WTC11 (cell line): ENCODE measurements at regions not wholly inside any gene's neighbourhood (a gene's known extent, or its start where the extent isn't known, plus 50 kb on each side); places are given as distances from the start of the nearest gene placed in this dataset.

ENCODE experiments used
- ATAC-seq: fragments of 200-7000 bp; cut with Tn5 transposase; 2 replicates; pipeline ENCODE4 v1.10.0; 2021; ENCODE audit warnings: mild to moderate bottlenecking, moderate library complexity
- CTCF ChIA-PET: fragments of 300-600 bp; sonication (Branson Sonifier 250); formaldehyde crosslinking; loops from one replicate; lab custom pipeline; 2021; ENCODE audit warnings: antibody characterized with exemption; lab: Charles Lee
- POLR2A ChIA-PET: fragments of 350-600 bp; sonication (Branson Sonifier 250); formaldehyde crosslinking; loops from one replicate; lab custom pipeline; 2021; ENCODE audit warnings: antibody characterized with exemption; lab: Charles Lee
- DNase-seq: peaks from one replicate; pipeline ENCODE4 v3.0.0; 2021; ENCODE audit warnings: low spot score
- H3K27ac Mint-ChIP-seq: 2 replicates; pipeline ENCODE4 v1.8.0; 2021; ENCODE audit warnings: mixed read lengths
- H3K27me3 Mint-ChIP-seq: 2 replicates; pipeline ENCODE4 v1.8.0; 2021; ENCODE audit warnings: low read depth, mild to moderate bottlenecking, moderate library complexity, mixed read lengths
- H3K36me3 Mint-ChIP-seq: 2 replicates; pipeline ENCODE4 v1.8.0; 2021; ENCODE audit warnings: mixed read lengths
- H3K4me1 Mint-ChIP-seq: 2 replicates; pipeline ENCODE4 v1.8.0; 2022; ENCODE audit warnings: mixed read lengths
- H3K4me3 Mint-ChIP-seq: 2 replicates; pipeline ENCODE4 v1.8.0; 2021; ENCODE audit warnings: mild to moderate bottlenecking, moderate library complexity, mixed read lengths
- H3K9me3 Mint-ChIP-seq: 2 replicates; pipeline ENCODE4 v1.8.0; 2021; ENCODE audit warnings: mixed read lengths
- ELF4 ChIP-seq: sonication (generic); formaldehyde crosslinking; IDR thresholded peaks from 2 replicates; pipeline ENCODE4 v1.8.1; 2022; ENCODE audit warnings: low read depth, mild to moderate bottlenecking, moderate library complexity, missing genetic modification reagents
- FOXK1 ChIP-seq: sonication (generic); formaldehyde crosslinking; IDR thresholded peaks from 2 replicates; pipeline ENCODE4 v1.8.0; 2022; ENCODE audit warnings: mild to moderate bottlenecking, moderate library complexity, missing genetic modification reagents
- GRHL2 ChIP-seq: fragments of 250-450 bp; sonication (Bioruptor Pico); IDR thresholded peaks from 2 replicates; pipeline ENCODE4 v1.8.0; 2022; ENCODE audit warnings: mild to moderate bottlenecking, moderate library complexity; ENCODE audit not compliant: insufficient replicate concordance, severe bottlenecking
- GTF2I ChIP-seq: fragments of 250-450 bp; sonication (Bioruptor Pico); conservative IDR thresholded peaks from 2 replicates; pipeline ENCODE4 v1.4.0; 2021; ENCODE audit warnings: mild to moderate bottlenecking
- HMGA2 ChIP-seq: fragments of 250-450 bp; sonication (Bioruptor Pico); IDR thresholded peaks from 2 replicates; pipeline ENCODE4 v1.4.0; 2021; ENCODE audit warnings: mild to moderate bottlenecking, moderate library complexity
- JUN ChIP-seq: sonication (generic); formaldehyde crosslinking; IDR thresholded peaks from 2 replicates; pipeline ENCODE4 v1.8.0; 2023; ENCODE audit warnings: mild to moderate bottlenecking, missing genetic modification reagents
- MYBL2 ChIP-seq: sonication (generic); formaldehyde crosslinking; IDR thresholded peaks from 2 replicates; pipeline ENCODE4 v1.8.1; 2023; ENCODE audit warnings: mild to moderate bottlenecking, moderate library complexity, missing genetic modification reagents
- SOX15 ChIP-seq: fragments of 250-450 bp; sonication (Bioruptor Pico); IDR thresholded peaks from 2 replicates; pipeline ENCODE4 v1.9.0; 2021; ENCODE audit warnings: mild to moderate bottlenecking
- SP1 ChIP-seq: sonication (generic); formaldehyde crosslinking; conservative IDR thresholded peaks from 2 replicates; pipeline ENCODE4 v1.8.1; 2022; ENCODE audit warnings: missing genetic modification reagents
- TCF7 ChIP-seq: sonication (generic); formaldehyde crosslinking; IDR thresholded peaks from 2 replicates; pipeline ENCODE4 v1.8.0; 2022; ENCODE audit warnings: mild to moderate bottlenecking, low read depth, missing genetic modification reagents, moderate library complexity
- ZBTB21 ChIP-seq: sonication (generic); formaldehyde crosslinking; IDR thresholded peaks from 2 replicates; pipeline ENCODE4 v1.8.1; 2023; ENCODE audit warnings: mild to moderate bottlenecking, missing genetic modification reagents, borderline replicate concordance
- ZNF138 ChIP-seq: sonication (generic); formaldehyde crosslinking; conservative IDR thresholded peaks from 2 replicates; pipeline ENCODE4 v1.8.1; 2022; ENCODE audit warnings: mild to moderate bottlenecking, moderate library complexity, missing genetic modification reagents
- ZNF232 ChIP-seq: sonication (generic); formaldehyde crosslinking; IDR thresholded peaks from 2 replicates; pipeline ENCODE4 v1.8.0; 2022; ENCODE audit warnings: mild to moderate bottlenecking, missing genetic modification reagents
- ZNF423 ChIP-seq: fragments of 250-450 bp; sonication (Bioruptor Pico); IDR thresholded peaks from 2 replicates; pipeline ENCODE4 v2.1.2; 2022; ENCODE audit warnings: mild to moderate bottlenecking, moderate library complexity
- TF ChIP-seq, protein P1 (sequence below): sonication (generic); formaldehyde crosslinking; IDR thresholded peaks from 2 replicates; pipeline ENCODE4 v1.8.0; 2023; ENCODE audit warnings: missing genetic modification reagents, mild to moderate bottlenecking, borderline replicate concordance
- TF ChIP-seq, protein P2 (sequence below): sonication (generic); formaldehyde crosslinking; IDR thresholded peaks from 2 replicates; pipeline ENCODE4 v1.8.0; 2023; ENCODE audit warnings: missing genetic modification reagents
- TF ChIP-seq, protein P3 (sequence below): sonication (generic); formaldehyde crosslinking; IDR thresholded peaks from 2 replicates; pipeline ENCODE4 v1.8.1; 2022; ENCODE audit warnings: low read depth, mild to moderate bottlenecking, moderate library complexity, missing genetic modification reagents, borderline replicate concordance
- TF ChIP-seq, protein P4 (sequence below): sonication (generic); formaldehyde crosslinking; IDR thresholded peaks from 2 replicates; pipeline ENCODE4 v1.8.0; 2022; ENCODE audit warnings: mild to moderate bottlenecking, missing genetic modification reagents
- TF ChIP-seq, protein P5 (sequence below): fragments of 250-450 bp; sonication (Bioruptor Pico); IDR thresholded peaks from 2 replicates; pipeline ENCODE4 v1.9.0; 2021; ENCODE audit warnings: moderate library complexity, mild to moderate bottlenecking, inconsistent platforms, borderline replicate concordance
- TF ChIP-seq, protein P6 (sequence below): sonication (generic); formaldehyde crosslinking; IDR thresholded peaks from 2 replicates; pipeline ENCODE4 v1.8.1; 2023; ENCODE audit warnings: mild to moderate bottlenecking, missing genetic modification reagents, borderline replicate concordance

DNA sequence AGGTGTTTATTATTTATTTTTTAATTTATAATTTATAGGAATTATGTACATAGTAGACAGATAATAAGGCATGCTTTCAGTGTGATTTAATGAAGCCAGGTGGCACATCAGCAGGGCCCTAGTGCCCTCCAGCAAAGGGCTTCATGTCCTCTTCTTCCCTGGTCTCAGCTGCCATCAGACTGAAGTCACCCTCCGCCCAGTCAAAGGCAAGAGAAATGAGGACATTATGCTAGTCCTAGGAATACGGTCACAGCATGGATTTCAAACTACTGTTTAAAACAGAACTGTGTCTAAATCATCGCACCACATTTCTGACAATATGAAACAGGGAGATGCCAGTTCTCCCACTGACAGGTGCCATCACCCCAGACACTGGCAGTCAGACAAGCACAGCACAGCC, 168.1 kb downstream of the SEC16B start (continued):
- TF ChIP-seq, protein P1, sequence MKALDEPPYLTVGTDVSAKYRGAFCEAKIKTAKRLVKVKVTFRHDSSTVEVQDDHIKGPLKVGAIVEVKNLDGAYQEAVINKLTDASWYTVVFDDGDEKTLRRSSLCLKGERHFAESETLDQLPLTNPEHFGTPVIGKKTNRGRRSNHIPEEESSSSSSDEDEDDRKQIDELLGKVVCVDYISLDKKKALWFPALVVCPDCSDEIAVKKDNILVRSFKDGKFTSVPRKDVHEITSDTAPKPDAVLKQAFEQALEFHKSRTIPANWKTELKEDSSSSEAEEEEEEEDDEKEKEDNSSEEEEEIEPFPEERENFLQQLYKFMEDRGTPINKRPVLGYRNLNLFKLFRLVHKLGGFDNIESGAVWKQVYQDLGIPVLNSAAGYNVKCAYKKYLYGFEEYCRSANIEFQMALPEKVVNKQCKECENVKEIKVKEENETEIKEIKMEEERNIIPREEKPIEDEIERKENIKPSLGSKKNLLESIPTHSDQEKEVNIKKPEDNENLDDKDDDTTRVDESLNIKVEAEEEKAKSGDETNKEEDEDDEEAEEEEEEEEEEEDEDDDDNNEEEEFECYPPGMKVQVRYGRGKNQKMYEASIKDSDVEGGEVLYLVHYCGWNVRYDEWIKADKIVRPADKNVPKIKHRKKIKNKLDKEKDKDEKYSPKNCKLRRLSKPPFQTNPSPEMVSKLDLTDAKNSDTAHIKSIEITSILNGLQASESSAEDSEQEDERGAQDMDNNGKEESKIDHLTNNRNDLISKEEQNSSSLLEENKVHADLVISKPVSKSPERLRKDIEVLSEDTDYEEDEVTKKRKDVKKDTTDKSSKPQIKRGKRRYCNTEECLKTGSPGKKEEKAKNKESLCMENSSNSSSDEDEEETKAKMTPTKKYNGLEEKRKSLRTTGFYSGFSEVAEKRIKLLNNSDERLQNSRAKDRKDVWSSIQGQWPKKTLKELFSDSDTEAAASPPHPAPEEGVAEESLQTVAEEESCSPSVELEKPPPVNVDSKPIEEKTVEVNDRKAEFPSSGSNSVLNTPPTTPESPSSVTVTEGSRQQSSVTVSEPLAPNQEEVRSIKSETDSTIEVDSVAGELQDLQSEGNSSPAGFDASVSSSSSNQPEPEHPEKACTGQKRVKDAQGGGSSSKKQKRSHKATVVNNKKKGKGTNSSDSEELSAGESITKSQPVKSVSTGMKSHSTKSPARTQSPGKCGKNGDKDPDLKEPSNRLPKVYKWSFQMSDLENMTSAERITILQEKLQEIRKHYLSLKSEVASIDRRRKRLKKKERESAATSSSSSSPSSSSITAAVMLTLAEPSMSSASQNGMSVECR = no peak
- TF ChIP-seq JUN (CRISPR knock-in tag) = no peak
- TF ChIP-seq ZNF138 (CRISPR knock-in tag) = no peak
- no peak for TF ChIP-seq ELF4
- TF ChIP-seq, protein P2, sequence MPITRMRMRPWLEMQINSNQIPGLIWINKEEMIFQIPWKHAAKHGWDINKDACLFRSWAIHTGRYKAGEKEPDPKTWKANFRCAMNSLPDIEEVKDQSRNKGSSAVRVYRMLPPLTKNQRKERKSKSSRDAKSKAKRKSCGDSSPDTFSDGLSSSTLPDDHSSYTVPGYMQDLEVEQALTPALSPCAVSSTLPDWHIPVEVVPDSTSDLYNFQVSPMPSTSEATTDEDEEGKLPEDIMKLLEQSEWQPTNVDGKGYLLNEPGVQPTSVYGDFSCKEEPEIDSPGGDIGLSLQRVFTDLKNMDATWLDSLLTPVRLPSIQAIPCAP (CRISPR knock-in tag) = no peak
- TF ChIP-seq, protein P3, sequence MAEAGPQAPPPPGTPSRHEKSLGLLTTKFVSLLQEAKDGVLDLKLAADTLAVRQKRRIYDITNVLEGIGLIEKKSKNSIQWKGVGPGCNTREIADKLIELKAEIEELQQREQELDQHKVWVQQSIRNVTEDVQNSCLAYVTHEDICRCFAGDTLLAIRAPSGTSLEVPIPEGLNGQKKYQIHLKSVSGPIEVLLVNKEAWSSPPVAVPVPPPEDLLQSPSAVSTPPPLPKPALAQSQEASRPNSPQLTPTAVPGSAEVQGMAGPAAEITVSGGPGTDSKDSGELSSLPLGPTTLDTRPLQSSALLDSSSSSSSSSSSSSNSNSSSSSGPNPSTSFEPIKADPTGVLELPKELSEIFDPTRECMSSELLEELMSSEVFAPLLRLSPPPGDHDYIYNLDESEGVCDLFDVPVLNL (CRISPR knock-in tag) = no peak
- TF ChIP-seq GTF2I (CRISPR knock-in tag) = no peak
- TF ChIP-seq, all 79 proteins: peak for 0

DNA sequence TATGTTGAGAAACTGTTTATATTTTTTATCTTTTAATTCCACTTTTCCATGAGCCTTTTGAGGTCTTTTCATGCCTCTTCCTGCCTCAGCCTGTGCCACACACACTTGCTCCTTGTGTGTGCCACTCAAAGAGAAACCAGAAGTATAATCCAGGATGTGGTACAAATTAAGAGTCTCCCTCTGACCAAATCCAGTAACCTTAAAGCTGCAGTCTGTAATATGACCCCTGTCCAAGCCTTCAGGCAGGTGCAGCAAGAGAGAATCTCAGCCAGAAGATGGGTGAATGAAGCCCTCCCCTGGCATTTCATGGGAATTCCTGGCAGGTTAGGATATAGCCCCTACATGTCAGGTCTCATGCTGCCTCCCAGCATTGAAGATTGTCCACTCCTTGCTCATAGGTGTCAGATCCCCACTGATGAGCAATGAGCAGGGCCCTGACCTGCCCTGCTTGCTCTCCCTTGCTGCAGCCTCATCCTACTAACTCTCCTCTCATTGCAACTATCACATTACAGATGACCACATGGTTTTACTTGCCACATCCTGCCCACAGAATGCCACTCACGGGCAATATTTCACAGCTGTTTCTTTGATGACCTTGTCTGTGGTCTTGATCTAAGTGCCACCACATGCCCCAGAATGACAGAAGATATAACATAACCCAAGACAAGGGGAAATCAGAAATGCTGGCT, 169.3 kb downstream of the SEC16B start:
- peaks cover 6% of the 10 kb centered on the region for H3K27me3 Mint-ChIP-seq
- CTCF ChIA-PET = no interaction called here
- H3K9me3 Mint-ChIP-seq = peaks cover 38% of the 10 kb centered on the region
- peaks cover 35% of the 10 kb centered on the region for H3K4me1 Mint-ChIP-seq
- DNase-seq = no peak
- ATAC-seq = no peak
- H3K27ac Mint-ChIP-seq = no peak overlapping the region
- H3K36me3 Mint-ChIP-seq = peaks cover 24% of the 10 kb centered on the region
- H3K4me3 Mint-ChIP-seq = no peak overlapping the region
- no peak for TF ChIP-seq GRHL2
- TF ChIP-seq, protein P4, sequence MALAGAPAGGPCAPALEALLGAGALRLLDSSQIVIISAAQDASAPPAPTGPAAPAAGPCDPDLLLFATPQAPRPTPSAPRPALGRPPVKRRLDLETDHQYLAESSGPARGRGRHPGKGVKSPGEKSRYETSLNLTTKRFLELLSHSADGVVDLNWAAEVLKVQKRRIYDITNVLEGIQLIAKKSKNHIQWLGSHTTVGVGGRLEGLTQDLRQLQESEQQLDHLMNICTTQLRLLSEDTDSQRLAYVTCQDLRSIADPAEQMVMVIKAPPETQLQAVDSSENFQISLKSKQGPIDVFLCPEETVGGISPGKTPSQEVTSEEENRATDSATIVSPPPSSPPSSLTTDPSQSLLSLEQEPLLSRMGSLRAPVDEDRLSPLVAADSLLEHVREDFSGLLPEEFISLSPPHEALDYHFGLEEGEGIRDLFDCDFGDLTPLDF (CRISPR knock-in tag) = no peak
- TF ChIP-seq TCF7 (CRISPR knock-in tag) = no peak
- TF ChIP-seq, protein P5, sequence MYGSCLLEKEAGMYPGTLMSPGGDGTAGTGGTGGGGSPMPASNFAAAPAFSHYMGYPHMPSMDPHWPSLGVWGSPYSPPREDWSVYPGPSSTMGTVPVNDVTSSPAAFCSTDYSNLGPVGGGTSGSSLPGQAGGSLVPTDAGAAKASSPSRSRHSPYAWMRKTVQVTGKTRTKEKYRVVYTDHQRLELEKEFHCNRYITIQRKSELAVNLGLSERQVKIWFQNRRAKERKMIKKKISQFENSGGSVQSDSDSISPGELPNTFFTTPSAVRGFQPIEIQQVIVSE = no peak
- no peak for TF ChIP-seq FOXK1 (CRISPR knock-in tag)
- TF ChIP-seq MYBL2 (CRISPR knock-in tag) = no peak
- no peak for TF ChIP-seq SOX15 (CRISPR knock-in tag)
- no peak for TF ChIP-seq ZNF423 (CRISPR knock-in tag)
- TF ChIP-seq ZNF232 (CRISPR knock-in tag) = no peak
- TF ChIP-seq, all 79 proteins: peak for 0
- POLR2A ChIA-PET = no interaction called here

DNA sequence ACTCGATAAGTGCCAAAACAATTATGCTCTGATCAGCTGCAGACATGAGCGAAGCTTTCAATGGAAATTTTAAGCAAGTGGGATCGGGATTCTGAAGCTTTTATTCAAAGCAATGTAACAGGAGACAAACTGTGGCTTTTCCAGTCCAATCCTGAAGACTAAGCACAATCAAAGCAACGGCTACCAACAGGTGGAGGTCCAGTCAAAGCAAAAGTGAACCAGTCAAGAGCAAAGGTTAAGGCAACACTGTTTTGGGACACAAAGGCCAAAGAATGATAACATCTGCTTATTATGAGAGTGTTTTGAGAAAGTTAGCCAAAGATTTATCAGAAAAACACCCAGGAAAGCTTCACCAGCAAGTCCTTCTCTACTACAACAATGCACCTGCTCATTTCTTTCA, 170.1 kb downstream of the SEC16B start:
- ChIA-PET CTCF (no interaction called here), POLR2A (no interaction called here)
- Mint-ChIP-seq H3K27ac (no peak overlapping the region), H3K36me3 (peaks cover 22% of the 10 kb centered on the region), H3K4me1 (peaks cover 43% of the 10 kb centered on the region), H3K4me3 (no peak overlapping the region), H3K27me3 (peaks cover 6% of the 10 kb centered on the region), H3K9me3 (peaks cover 36% of the 10 kb centered on the region)
- ATAC-seq (no peak), DNase-seq (no peak)
- no peak for TF ChIP-seq SP1 (CRISPR knock-in tag)
- no peak for TF ChIP-seq TCF7 (CRISPR knock-in tag)
- TF ChIP-seq, protein P6, sequence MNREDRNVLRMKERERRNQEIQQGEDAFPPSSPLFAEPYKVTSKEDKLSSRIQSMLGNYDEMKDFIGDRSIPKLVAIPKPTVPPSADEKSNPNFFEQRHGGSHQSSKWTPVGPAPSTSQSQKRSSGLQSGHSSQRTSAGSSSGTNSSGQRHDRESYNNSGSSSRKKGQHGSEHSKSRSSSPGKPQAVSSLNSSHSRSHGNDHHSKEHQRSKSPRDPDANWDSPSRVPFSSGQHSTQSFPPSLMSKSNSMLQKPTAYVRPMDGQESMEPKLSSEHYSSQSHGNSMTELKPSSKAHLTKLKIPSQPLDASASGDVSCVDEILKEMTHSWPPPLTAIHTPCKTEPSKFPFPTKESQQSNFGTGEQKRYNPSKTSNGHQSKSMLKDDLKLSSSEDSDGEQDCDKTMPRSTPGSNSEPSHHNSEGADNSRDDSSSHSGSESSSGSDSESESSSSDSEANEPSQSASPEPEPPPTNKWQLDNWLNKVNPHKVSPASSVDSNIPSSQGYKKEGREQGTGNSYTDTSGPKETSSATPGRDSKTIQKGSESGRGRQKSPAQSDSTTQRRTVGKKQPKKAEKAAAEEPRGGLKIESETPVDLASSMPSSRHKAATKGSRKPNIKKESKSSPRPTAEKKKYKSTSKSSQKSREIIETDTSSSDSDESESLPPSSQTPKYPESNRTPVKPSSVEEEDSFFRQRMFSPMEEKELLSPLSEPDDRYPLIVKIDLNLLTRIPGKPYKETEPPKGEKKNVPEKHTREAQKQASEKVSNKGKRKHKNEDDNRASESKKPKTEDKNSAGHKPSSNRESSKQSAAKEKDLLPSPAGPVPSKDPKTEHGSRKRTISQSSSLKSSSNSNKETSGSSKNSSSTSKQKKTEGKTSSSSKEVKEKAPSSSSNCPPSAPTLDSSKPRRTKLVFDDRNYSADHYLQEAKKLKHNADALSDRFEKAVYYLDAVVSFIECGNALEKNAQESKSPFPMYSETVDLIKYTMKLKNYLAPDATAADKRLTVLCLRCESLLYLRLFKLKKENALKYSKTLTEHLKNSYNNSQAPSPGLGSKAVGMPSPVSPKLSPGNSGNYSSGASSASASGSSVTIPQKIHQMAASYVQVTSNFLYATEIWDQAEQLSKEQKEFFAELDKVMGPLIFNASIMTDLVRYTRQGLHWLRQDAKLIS (CRISPR knock-in tag) = no peak
- TF ChIP-seq ZBTB21 (CRISPR knock-in tag) = no peak
- TF ChIP-seq FOXK1 (CRISPR knock-in tag) = no peak
- TF ChIP-seq ZNF232 (CRISPR knock-in tag) = no peak
- TF ChIP-seq HMGA2 (CRISPR knock-in tag) = no peak
